H1 (cell line): ENCODE measurements at regions not wholly inside any gene's neighbourhood (a gene's known extent, or its start where the extent isn't known, plus 50 kb on each side); places are given as distances from the start of the nearest gene placed in this dataset.

Experiments used
- CTCF ChIA-PET: fragments of 300-600 bp; sonication (Branson Sonifier 250); formaldehyde crosslinking; loops from one replicate; lab custom pipeline; 2021; ENCODE audit not compliant: partially characterized antibody; lab: Charles Lee
- POLR2A ChIA-PET: fragments of 300-600 bp; sonication (Branson Sonifier 250); formaldehyde crosslinking; loops from one replicate; lab custom pipeline; 2021; ENCODE audit warnings: inconsistent platforms; ENCODE audit not compliant: partially characterized antibody; lab: Charles Lee
- DNase-seq, 2 experiments: peaks; one replicate each; pipeline versions ENCODE4 v3.0.0 to v3.0.0-alpha.2; 2010 to 2022; ENCODE audit warnings: low spot score in 2 of 2, low read depth in 1 of 2, mixed read lengths in 1 of 2
- FAIRE-seq: peaks from 2 replicates; lab custom pipeline; 2011; peaks lifted over from hg19 to GRCh38; lab: Jason Lieb, UNC
- H2AFZ ChIP-seq: 2 replicates; pipeline ENCODE4 v1.8.1; 2012; ENCODE audit warnings: low read length, inconsistent platforms
- H2AK5ac ChIP-seq: 2 replicates; pipeline ENCODE4 v1.6.1; 2013; ENCODE audit warnings: low read depth, low read length
- H2BK120ac ChIP-seq: replicated peaks from 2 replicates; pipeline ENCODE3; 2013; ENCODE audit warnings: low read depth, low read length, inconsistent platforms
- H2BK12ac ChIP-seq: 2 replicates; pipeline ENCODE4 v1.6.1; 2013; ENCODE audit warnings: low read depth, low read length
- H2BK15ac ChIP-seq: 2 replicates; pipeline ENCODE4 v1.6.1; 2013; ENCODE audit warnings: low read length
- H2BK20ac ChIP-seq: 2 replicates; pipeline ENCODE4 v1.6.1; 2013; ENCODE audit warnings: low read length
- H2BK5ac ChIP-seq: 2 replicates; pipeline ENCODE4 v1.6.1; 2013; ENCODE audit warnings: low read depth, low read length
- H3K14ac ChIP-seq: 2 replicates; pipeline ENCODE4 v1.6.1; 2013; ENCODE audit warnings: inconsistent platforms; ENCODE audit not compliant: insufficient read length
- H3K18ac ChIP-seq: 2 replicates; pipeline ENCODE4 v1.6.1; 2013; ENCODE audit warnings: low read length; ENCODE audit errors: extremely low read depth
- H3K23ac ChIP-seq: 2 replicates; pipeline ENCODE4 v1.6.1; 2013; ENCODE audit warnings: inconsistent platforms; ENCODE audit not compliant: insufficient read length
- H3K23me2 ChIP-seq: 2 replicates; pipeline ENCODE4 v1.6.1; 2013; ENCODE audit warnings: low read depth, low read length
- H3K27ac ChIP-seq: 2 replicates; pipeline ENCODE4 v1.6.1; 2011; ENCODE audit warnings: low read depth, low read length, inconsistent platforms
- H3K27me3 ChIP-seq, 4 experiments: replicated peaks in 1 of 4; 1 replicate in 1 of 4; 2 replicates in 3 of 4; pipeline versions ENCODE4 v1.6.1 to v1.8.1; 2011 to 2013; ENCODE audit warnings: low read length in 3 of 4, mild to moderate bottlenecking in 3 of 4, inconsistent platforms in 2 of 4, mixed read lengths in 2 of 4, moderate library complexity in 1 of 4; ENCODE audit not compliant: control insufficient read depth in 3 of 4, insufficient read depth in 3 of 4; ENCODE audit errors: extremely low read depth in 1 of 4
- H3K36me3 ChIP-seq, 4 experiments: 2 replicates each; pipeline versions ENCODE4 v1.6.1 to v1.8.1; 2011 to 2013; ENCODE audit warnings: mild to moderate bottlenecking in 4 of 4, low read length in 3 of 4, moderate library complexity in 2 of 4, control low read depth in 1 of 4, inconsistent platforms in 1 of 4; ENCODE audit not compliant: insufficient read depth in 4 of 4, control insufficient read depth in 2 of 4
- H3K4ac ChIP-seq: replicated peaks from 2 replicates; pipeline ENCODE3; 2013; ENCODE audit warnings: low read length, low read depth, mixed read lengths, inconsistent platforms; ENCODE audit not compliant: insufficient read length
- H3K4me1 ChIP-seq, 4 experiments: replicated peaks in 1 of 4; 1 replicate in 1 of 4; 2 replicates in 3 of 4; pipeline versions ENCODE4 v1.6.1 to v1.8.1; 2011 to 2013; ENCODE audit warnings: low read length in 3 of 4, inconsistent platforms in 2 of 4, mixed read lengths in 1 of 4; ENCODE audit not compliant: insufficient read depth in 4 of 4, control insufficient read depth in 3 of 4
- H3K4me2 ChIP-seq, 2 experiments: 2 replicates each; pipeline versions ENCODE4 v1.6.1 to v1.8.1; 2011 to 2013; ENCODE audit warnings: low read depth in 2 of 2, low read length in 2 of 2, control low read depth in 1 of 2, inconsistent platforms in 1 of 2, mild to moderate bottlenecking in 1 of 2; ENCODE audit not compliant: insufficient read depth in 1 of 2
- H3K4me3 ChIP-seq, 4 experiments: fragments of 200-600, 300-600 bp in 1 of 4; sonication (generic), shearing (Covaris generic), sonication (Bioruptor Twin) in 1 of 4; 2 replicates each; pipeline versions ENCODE4 v1.5.1 to v1.8.1; 2011 to 2016; ENCODE audit warnings: low read length in 4 of 4, low read depth in 3 of 4, control low read depth in 2 of 4, inconsistent platforms in 2 of 4, mild to moderate bottlenecking in 2 of 4, mixed read lengths in 1 of 4, moderate library complexity in 1 of 4; ENCODE audit not compliant: insufficient read depth in 2 of 4; ENCODE audit errors: extremely low read depth in 1 of 4
- H3K56ac ChIP-seq: replicated peaks from 2 replicates; pipeline ENCODE3; 2013; ENCODE audit warnings: low read depth, mild to moderate bottlenecking, mixed read lengths, low read length, inconsistent platforms; ENCODE audit not compliant: insufficient read length
- H3K79me1 ChIP-seq: 2 replicates; pipeline ENCODE4 v1.6.1; 2013; ENCODE audit warnings: low read depth, low read length, control low read depth
- H3K79me2 ChIP-seq, 2 experiments: 2 replicates each; pipeline versions ENCODE4 v1.6.1 to v1.8.1; 2012 to 2013; ENCODE audit warnings: low read length in 2 of 2, mild to moderate bottlenecking in 2 of 2, inconsistent platforms in 1 of 2; ENCODE audit not compliant: insufficient read depth in 2 of 2, control insufficient read depth in 1 of 2
- H3K9ac ChIP-seq, 4 experiments: replicated peaks in 1 of 4; 1 replicate in 1 of 4; 2 replicates in 3 of 4; pipeline versions ENCODE4 v1.6.1 to v1.8.1; 2011 to 2013; ENCODE audit warnings: low read depth in 3 of 4, low read length in 3 of 4, control low read depth in 2 of 4, mild to moderate bottlenecking in 2 of 4, moderate library complexity in 2 of 4, inconsistent platforms in 1 of 4; ENCODE audit errors: extremely low read depth in 1 of 4
- H3K9me3 ChIP-seq, 2 experiments: 2 replicates each; pipeline versions ENCODE4 v1.6.1 to v1.8.1; 2012 to 2013; ENCODE audit warnings: mild to moderate bottlenecking in 2 of 2, moderate library complexity in 2 of 2, control low read depth in 1 of 2, inconsistent platforms in 1 of 2, low read depth in 1 of 2, low read length in 1 of 2, mixed read lengths in 1 of 2; ENCODE audit not compliant: insufficient read depth in 2 of 2
- H4K20me1 ChIP-seq, 2 experiments: replicated peaks in 1 of 2; 2 replicates each; pipeline versions ENCODE3 to v1.8.1; 2011 to 2013; ENCODE audit warnings: inconsistent platforms in 2 of 2, low read length in 2 of 2, mild to moderate bottlenecking in 1 of 2; ENCODE audit not compliant: insufficient read depth in 2 of 2, control insufficient read depth in 1 of 2
- H4K5ac ChIP-seq: 2 replicates; pipeline ENCODE4 v1.6.1; 2013; ENCODE audit warnings: low read length, low read depth, mixed read lengths, inconsistent platforms; ENCODE audit not compliant: insufficient read length
- H4K8ac ChIP-seq: 2 replicates; pipeline ENCODE4 v1.8.0; 2013; ENCODE audit warnings: mild to moderate bottlenecking, moderate library complexity, low read length, inconsistent platforms; ENCODE audit not compliant: insufficient read depth; ENCODE audit errors: extremely low read depth
- H4K91ac ChIP-seq: replicated peaks from 2 replicates; pipeline ENCODE3; 2013; ENCODE audit warnings: low read length, mixed read lengths, inconsistent platforms; ENCODE audit not compliant: insufficient read length
- CREB1 ChIP-seq: IDR thresholded peaks from 2 replicates; pipeline ENCODE4 v1.6.1; 2012; ENCODE audit warnings: inconsistent platforms
- NANOG ChIP-seq: IDR thresholded peaks from 2 replicates; pipeline ENCODE4 v1.6.1; 2011; ENCODE audit warnings: low read length, low read depth, mild to moderate bottlenecking, inconsistent platforms; ENCODE audit not compliant: insufficient read depth, poor library complexity, severe bottlenecking
- POU5F1 ChIP-seq: IDR thresholded peaks from 2 replicates; pipeline ENCODE4 v1.6.1; 2011; ENCODE audit warnings: low read depth, mild to moderate bottlenecking, low read length, moderate library complexity
- WGBS, 2 experiments: shearing (Covaris generic) in 1 of 2; methylation state at CpG; one replicate each; pipeline versions ENCODE4 v1.1.6 to v1.1.7; 2013 to 2015; ENCODE audit warnings: low lambda C conversion rate in 2 of 2, mixed read lengths in 2 of 2, inconsistent platforms in 1 of 2, low coverage in 1 of 2, missing lambda C conversion rate in 1 of 2; ENCODE audit not compliant: insufficient replicate concordance in 2 of 2, insufficient coverage in 1 of 2, insufficient read length in 1 of 2; ENCODE audit errors: extremely low coverage in 1 of 2, missing lambda C conversion rate in 1 of 2; 5-methylcytosine and 5-hydroxymethylcytosine counted together
- TF ChIP-seq, protein P1 (sequence below), 3 experiments: IDR thresholded peaks; 1 replicate in 2 of 3; 2 replicates in 1 of 3; pipeline versions ENCODE4 v1.5.1 to v1.6.1; 2011; ENCODE audit warnings: low read length in 3 of 3, mild to moderate bottlenecking in 3 of 3, inconsistent platforms in 2 of 3, low read depth in 1 of 3, moderate library complexity in 1 of 3; ENCODE audit not compliant: insufficient read depth in 1 of 3; ENCODE audit errors: control extremely low read depth in 1 of 3

- Histone ChIP-seq H2AK5ac (no peak overlapping the region), H3K4ac (no peak overlapping the region), H3K79me1 (no peaks in the 10 kb centered on the region), H3K79me2 (no peaks in the 10 kb centered on the region), H3K27me3 (no peaks in the 10 kb centered on the region), H3K4me3 (no peak overlapping the region), H4K8ac (no peak overlapping the region), H3K23ac (no peak overlapping the region), H2BK20ac (no peak overlapping the region), H4K5ac (no peak overlapping the region), H2AFZ (no peak overlapping the region), H2BK5ac (no peak overlapping the region), H4K20me1 (no peaks in the 10 kb centered on the region), H3K56ac (no peak overlapping the region), H2BK120ac (no peak overlapping the region), H3K4me1 (no peaks in the 10 kb centered on the region), H4K91ac (no peak overlapping the region), H2BK15ac (no peak overlapping the region), H3K9ac (no peak overlapping the region), H3K23me2 (no peaks in the 10 kb centered on the region), H2BK12ac (no peak overlapping the region), H3K14ac (no peak overlapping the region), H3K4me2 (no peak overlapping the region), H3K27ac (no peak overlapping the region), H3K9me3 (no peaks in the 10 kb centered on the region), H3K36me3 (no peaks in the 10 kb centered on the region), H3K18ac (no peak overlapping the region)
- no peak for DNase-seq
- TF ChIP-seq, protein P1, sequence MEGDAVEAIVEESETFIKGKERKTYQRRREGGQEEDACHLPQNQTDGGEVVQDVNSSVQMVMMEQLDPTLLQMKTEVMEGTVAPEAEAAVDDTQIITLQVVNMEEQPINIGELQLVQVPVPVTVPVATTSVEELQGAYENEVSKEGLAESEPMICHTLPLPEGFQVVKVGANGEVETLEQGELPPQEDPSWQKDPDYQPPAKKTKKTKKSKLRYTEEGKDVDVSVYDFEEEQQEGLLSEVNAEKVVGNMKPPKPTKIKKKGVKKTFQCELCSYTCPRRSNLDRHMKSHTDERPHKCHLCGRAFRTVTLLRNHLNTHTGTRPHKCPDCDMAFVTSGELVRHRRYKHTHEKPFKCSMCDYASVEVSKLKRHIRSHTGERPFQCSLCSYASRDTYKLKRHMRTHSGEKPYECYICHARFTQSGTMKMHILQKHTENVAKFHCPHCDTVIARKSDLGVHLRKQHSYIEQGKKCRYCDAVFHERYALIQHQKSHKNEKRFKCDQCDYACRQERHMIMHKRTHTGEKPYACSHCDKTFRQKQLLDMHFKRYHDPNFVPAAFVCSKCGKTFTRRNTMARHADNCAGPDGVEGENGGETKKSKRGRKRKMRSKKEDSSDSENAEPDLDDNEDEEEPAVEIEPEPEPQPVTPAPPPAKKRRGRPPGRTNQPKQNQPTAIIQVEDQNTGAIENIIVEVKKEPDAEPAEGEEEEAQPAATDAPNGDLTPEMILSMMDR (IDR thresholded peaks at IDR 0.05; ENCODE audit: control extremely low read depth in 1 of 3, insufficient read depth in 1 of 3, low read depth in 1 of 3, low read length in 3 of 3) = no peak
- TF ChIP-seq NANOG (no peak), POU5F1 (no peak), CREB1 (no peak)
- 95% methylated on average over 4 of the region's 4 CpGs; no CpG with 5 or more reads in 1 of the 2 experiments for WGBS, 2 experiments
- ChIA-PET CTCF (interaction anchor here (1.1 to 1.2 kb wide), 2 partner anchors 9 to 83 kb away, joined by 3 to 5 read pairs; no protein-coding TSS in a partner anchor), POLR2A (interaction anchor here (0.6 kb wide), 1 partner anchor 236 kb away, joined by 3 read pairs; no protein-coding TSS in a partner anchor)
- no peak for FAIRE-seq
Observed at GRCh38 chr4:180900781-180901180, 1342.4 kb upstream of the TENM3 start.
